GM21717 (cell line): ENCODE measurements at regions not wholly inside any gene's neighbourhood (a gene's known extent, or its start where the extent isn't known, plus 50 kb on each side); places are given as distances from the start of the nearest gene placed in this dataset.

ENCODE experiments used
- ATAC-seq: cut with Tn5 transposase; IDR thresholded peaks from one replicate; pipeline ENCODE4 v1.9.1; 2021; ENCODE audit warnings: mild to moderate bottlenecking, moderate library complexity; ENCODE audit not compliant: unreplicated experiment

DNA sequence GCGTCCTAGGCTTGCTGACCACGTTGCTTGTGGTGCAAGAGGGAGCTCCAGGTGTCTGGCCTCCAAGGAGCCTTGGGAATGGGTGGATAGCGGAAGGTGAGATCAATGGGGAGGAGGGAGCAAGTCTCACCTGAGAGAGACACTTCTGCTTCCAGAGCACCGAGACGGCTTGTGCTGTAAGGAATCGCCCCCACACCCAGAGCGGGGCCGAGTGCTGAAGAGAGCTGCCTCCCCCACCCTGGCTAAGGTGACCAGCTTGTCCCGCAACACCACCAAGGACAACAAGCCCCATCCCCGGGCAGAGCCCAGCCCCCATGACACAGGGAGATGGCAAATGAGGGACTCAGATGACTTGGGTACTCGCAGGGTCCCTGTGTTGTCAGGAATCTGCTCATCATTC, 485.6 kb downstream of the NPHP4 start:
- ATAC-seq: no peak

DNA sequence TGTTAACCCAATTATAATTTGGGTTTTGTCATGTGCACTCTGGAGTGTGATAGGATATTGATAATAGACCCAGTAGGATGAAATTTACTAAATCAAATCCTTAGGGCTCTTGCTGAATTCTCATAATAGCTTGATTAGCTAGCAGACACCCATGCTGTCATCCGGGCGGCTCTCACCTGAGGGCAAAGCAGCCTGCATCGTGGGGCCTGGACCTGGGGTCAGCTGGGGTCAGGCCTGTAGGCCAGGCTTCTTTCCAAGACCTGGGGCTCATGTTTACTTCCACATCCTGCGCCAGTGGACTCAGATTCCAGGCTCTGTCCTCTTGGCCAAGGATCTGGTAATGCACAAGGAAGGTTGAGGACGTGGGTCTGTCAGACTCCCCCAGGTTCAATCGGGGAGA, 486.3 kb downstream of the NPHP4 start:
- ATAC-seq: no peak

DNA sequence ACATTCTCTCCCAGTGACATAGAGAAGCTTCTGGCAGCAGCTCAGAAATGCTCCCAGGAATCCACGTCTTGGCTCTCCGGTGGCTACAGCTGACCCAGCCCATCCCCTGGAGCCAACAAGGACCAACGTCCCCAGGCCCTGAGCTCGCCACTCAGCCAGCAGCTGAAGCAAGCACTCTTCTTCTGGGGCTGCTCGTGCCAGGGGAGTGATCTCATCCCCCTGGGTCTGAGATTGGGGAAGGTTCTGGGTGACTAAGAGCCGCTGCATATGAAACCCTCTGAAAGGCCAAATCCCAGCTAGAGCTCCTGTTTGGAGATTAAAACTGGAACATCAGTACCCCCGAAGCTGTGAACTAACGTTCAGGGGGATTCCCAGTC, 487.9 kb downstream of the NPHP4 start:
- no peak for ATAC-seq

DNA sequence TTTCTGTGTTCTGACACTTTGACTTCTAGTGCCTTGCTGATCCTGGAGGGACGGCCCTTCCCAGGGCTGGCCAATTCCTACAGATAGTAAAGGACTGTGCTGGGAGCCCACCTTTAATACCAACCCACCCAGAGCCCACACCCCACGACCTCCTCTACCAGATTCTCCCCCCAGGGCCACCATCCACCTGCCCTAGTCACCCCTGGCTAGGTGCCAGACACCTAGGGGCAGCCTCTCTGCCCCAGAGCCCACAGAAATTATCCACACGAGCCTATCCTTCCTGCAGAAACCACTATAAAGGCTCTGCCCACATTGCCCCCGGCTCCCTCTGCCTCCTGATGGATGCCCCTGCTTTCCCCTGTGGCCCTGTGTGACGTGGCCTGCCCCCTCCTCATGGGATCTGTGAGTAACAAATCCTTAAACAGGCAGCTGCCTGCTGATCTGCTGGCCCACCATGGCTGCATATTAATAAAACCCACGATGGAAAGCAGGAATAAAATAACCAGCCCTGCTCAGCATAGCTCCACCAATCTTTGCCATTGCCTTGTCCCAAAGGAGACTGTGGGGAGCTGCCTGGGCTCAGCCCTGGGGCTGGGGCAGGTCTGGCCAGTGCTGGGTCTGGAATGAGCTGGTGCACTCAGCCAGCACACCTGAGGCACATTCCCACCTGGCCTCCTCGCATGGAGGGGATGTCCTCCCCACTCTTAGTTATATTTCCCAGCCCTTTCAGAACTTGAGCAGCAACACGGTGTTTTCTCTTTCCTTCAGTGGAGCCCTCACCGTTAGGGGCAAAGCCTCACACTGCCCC, 488.5 kb downstream of the NPHP4 start:
- ATAC-seq: no peak

DNA sequence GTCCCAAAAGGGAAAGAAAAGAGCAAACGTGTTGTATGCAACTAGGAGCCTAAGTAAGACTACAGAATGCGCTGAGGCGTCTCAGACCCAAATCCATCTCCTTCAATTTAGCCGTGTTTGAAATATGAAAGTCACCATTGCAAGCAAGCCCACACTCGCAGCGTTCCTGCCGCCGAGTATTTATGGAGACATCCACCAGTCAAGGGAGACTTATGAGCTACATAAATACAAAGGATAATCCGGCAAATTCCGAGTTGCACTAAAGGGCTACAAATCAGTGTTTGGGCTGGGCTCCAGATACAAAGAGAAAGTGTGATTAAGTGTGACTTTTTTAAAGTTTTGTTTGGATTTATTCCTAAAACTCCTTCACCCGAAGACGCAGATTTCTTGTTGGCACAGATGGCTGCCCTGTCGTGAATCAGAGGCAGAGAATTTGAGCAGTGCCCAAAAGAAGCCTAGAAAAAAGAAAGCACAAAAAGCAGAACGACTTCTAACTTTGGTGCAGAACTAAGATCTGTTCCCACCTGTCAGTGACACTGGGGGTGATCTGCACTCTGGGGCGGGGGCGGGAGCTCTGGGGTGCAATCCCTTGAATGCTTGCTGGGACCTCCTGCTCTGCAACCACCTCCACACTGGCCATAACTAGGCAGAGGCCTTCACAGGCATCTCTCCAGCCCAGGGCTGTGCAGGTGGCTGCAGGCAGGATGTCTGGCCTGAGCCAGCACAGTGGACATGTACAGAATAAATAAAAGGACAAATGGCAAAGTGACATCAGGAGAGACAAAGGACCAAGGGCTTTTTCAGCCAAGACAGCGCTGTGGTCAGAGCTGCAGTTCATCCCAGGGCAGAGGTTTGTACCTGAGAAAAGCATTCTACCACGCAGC, 489.7 kb downstream of the NPHP4 start:
- no peak for ATAC-seq

DNA sequence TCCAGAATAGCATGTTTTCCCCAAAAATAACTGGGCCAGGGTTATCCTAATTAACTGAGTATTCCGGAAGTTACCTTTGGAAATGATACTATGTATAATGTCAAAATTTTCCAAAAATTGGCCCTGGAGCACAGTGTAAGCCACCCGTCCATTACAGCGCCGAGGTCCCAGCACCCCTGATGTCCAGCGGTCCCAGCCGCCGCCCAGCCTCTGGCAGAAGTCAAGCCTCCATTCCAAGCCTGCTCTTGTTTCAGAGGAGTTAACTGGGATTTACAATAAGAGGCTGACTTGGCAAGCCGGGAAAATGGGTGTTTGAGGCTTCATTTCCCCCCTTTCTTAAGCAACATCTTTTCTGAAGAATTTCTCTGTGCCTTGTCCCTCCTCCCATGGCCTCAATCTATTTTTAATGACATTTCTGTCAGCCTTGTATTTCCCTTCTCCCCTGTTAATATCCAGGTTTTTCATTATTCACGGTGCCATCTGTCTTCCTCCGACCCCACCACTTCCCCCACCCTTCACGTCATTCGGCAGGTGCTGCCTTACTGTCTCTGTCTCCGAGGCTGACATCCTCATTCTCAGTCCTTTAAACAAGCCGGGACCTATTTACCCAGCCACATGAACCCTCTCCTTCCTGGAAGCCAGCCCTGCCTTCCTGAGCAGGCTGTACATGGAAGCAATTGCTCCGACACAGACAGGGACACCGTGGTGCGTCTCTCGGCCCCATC, 490.9 kb downstream of the NPHP4 start:
- no peak for ATAC-seq

DNA sequence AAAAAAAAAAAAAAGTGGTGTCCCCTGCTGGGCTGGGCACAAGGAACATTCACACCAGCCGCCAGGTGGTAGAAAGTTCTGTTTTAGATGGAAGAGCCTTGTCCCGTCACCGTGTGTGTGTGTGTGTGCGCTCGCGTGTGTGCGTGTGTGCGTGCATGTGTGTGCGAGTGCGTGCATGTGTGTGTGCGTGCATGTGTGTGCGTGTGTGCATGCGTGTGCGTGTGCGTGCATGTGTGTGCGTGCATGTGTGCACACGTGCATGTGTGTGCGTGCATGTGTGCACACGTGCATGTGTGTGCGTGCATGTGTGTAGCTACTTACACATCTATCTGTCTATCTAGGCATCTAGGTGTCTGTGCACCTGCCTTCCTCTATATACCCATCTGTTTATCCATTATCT, 491.7 kb downstream of the NPHP4 start:
- ATAC-seq: no peak

DNA sequence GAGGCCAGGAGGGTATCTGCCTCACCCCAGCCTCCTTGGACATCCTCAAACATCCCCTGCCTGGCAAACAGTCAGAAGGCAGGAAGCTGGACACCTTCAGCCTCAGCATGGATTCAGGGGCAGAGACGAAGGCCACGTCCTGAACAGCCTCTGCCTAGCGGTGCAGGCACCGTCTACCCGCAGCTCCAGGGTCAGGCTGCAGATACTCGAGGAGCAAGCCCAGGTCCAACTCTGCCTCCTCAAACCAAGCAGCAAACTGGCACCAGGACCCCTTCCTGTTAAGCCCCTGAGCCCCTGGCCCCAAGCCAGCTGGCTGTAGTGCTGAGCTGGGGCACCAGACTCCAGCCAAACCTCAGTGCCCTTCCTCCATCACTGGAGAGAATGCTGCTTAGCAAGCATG, 494.7 kb downstream of the NPHP4 start:
- ATAC-seq: no peak

DNA sequence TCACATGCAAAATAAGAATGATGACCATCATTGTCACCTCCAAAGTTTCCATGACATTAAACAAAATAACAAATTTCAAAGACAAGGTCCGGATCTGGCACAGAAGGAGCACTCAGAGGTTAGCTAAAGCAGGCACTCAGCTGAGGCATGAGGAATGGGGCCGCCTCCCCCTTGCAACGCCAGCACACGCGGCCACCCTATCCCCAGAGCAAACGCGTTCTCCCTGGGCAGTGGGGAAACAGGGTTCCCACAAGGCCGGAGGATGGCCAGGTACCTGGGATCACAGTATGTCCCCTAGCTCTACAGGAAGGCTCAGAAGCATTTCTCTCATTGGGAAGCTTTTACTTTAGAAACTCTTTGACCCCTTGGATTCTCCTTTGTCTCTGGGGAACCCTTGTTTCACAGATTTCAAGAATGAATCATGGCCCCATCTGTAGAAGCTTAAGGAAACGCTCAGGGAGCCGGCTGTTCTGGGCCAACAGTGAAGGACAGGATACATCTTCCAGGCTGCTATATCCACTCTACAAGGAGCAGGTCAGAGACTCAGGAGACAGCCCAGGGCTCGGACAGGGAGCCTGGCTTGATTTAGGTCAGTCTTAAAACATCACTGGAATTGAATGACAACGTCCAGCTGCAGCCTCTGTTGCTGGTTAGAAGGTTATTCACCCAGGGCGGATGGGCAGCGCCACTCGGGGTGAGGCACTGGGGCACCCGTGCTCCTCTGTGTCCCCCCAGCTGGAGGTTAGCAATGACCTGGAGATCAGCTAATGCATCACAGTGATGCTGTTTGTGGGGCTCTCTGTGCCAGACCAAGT, 496.4 kb downstream of the NPHP4 start:
- no peak for ATAC-seq

DNA sequence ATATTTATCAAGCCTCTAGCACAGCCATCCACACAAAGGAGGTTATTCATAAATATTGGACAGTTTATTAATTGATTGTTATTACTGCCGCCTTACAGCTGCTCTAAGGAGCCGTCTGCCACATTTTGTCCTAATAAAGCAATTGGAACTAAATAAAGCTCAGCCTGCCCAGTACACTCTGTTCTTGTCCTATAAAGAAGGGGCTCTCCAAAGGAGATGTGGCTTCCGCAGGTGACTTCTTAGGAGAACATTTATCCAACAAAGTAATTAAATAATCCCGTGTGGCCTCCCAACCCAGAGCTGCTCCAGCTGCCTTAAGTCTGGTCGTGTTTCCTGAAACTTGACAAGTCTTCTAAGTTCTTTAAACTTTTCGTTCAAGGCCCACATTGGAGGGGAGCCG, 497.7 kb downstream of the NPHP4 start:
- no peak for ATAC-seq

DNA sequence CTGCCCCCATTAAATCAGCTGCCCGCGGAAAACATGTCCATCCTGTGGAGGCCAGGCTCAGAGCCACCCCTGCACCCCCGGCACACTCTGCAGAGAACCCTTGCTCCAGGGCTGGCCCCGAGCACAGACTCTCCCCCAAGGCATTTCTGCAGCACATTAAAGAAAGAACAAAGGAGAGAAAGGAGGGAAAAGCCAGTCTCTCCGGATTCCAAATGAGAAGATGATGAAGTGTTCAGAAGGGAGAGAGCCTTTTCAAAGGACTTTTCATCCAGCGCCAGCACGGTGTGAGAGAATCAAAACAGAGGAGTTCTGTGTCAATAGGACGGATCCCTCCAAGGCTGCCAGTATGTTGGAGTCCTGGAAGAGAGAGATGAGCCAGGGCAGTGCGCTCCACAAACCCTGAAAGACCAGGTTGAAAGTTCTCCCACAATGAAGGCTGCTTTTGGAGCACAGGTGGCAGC, 498.3 kb downstream of the NPHP4 start:
- ATAC-seq: no peak

DNA sequence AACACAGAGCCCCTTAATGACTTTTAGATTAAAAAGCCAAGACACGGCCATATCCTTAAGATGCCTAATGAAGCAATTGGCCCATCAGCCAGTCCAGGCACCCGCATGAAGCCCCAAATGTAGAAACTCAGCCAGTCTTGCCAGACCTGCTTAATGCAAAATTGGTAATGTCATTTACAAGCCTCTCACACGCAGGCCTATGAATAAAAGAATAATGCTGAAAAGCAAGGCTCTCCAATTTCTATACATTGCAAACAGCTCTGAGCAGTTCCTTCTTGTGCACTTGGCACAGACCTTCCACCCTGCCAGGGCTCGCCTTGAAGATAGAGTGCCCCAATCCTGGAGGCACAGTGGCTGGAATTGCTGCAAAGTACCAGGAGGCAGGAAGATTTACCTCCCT, 498.9 kb downstream of the NPHP4 start:
- ATAC-seq: no peak

DNA sequence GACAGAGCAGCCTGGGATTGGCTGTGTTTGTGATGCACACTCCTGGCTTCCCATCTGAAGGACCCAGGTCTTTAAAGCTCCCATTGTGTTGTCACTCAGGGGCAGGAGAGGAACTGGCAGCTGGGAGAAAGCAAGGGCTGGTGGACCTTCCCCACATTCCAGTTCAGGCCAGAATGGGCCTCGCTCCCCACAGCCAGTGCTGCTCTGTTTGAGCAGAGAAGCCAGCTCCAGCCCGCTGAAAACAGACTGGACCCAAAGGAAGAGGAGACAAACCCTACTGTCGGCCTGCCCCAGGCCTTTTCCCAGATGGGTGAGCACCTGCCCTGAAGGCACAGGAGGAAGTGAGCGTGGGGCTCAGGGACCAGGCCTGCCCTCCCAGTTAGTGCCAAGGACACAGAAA, 499.4 kb downstream of the NPHP4 start:
- ATAC-seq: no peak

DNA sequence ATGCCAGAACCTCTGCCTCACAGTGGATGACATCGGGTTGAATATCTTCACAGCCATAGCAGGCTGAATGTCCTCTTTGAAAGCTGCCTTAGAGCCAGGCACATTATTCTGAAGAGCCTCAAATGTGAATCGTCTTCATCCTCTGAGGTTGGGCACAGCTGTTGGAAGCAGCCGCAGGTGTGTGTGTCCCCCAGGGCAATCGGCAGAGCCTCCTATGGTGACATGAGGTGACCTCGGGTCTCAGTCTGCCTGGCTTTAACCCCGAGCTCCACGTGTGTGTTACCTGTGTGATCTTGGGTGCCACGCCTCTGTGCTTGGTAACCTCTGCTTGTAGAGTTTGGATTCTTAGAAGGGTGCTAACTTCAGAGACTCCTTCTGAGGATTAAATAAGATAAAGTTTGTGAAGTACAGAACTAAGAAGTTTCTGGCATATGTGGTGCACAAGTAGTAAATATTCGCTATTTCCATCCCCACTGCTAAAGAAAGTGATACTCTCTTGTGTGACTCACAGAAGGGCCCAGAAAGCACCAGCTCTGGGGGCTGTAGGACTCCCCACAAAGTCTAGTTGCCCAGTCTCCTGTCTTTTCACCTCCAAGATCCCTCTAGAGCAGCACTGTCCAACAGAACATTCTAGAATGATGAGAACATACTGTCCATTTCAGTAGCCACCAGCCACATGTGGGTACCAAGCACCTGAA, 500.9 kb downstream of the NPHP4 start:
- ATAC-seq: no peak

DNA sequence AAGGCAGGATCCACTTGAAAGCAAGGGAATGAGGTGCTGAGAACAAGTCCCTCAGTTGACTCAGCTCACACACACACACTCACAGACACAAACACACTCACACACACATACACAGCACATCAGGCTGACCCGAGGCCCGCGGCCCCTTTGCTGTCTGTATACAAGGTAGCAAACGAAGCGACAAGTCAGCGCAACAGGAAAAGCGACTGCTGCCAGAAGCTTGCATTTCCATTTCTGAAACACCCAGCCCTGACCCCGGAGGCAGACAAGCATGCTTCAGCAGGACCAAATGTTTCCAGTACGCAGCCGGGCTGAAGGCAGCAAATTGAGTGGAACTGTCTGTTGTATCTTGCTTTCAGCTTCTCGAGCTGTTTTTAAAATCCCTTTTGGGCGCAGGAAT, 501.6 kb downstream of the NPHP4 start:
- no peak for ATAC-seq

DNA sequence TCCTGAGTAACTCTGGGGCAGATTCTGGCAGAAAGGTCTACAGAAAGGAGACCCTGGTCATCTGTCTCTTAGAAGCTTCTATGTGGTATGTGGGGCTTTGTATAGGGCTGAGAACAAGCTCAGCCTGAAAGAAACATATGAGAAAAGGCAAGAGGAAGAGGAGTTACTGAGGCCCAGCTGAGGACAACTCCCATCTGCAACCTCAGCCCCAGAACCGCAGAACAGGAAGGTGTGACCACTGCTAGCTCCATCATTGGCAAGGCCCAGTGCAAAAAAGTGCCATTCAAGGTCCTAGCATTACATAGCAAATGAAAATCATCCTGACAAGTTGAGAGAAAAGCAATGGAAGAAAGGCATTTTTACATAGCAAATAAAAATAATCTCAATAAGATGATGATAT, 503.8 kb downstream of the NPHP4 start:
- no peak for ATAC-seq

DNA sequence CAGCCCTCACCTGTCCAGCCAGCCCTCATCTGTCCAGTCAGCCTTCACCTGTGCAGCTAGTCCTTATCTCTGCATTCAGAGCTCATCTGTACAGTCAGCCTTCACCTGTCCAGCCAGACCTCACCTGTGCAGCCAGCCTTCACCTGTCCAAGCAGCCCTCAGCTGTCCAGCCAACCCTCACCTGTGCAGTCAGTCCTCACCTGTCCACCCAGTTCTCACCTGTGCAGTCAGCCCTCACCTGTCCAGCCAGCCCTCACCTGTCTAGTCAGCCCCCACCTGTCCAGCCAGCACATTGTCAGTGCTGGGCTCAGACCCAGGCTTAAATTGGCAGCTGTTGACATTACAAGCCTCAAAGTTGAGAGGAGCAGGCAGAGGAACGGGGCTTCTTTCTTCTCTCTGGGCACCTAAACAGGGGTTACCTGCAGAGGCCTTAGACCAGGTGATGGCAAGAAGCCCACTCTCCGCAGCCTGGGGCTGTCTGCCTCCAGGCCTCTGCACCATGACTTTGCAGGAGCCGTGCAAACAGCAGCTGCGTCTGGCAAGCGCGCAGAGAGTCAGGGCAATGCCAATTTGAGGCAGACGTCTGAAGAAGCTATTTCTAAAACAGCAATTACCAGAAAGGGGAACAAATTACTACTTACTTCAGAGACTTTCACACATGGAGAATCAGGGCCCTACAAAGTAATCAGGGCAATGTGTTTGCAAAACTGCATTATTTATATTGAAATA, 506.1 kb downstream of the NPHP4 start:
- no peak for ATAC-seq

DNA sequence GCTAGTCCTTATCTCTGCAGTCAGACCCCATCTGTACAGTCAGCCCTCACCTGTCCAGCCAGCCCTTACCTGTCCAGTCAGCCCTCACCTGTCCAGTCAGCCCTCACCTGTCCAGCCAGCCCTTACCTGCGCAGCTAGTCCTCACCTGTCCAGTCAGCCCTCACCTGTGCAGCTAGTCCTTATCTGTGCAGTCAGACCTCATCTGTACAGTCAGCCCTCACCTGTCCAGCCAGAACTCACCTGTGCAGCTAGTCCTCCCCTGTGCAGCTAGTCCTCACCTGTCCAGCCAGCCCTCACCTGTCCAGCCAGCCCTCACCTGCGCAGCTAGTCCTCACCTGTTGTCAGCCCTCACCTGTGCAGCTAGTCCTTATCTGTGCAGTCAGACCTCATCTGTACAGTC, 506.8 kb downstream of the NPHP4 start:
- ATAC-seq: no peak

DNA sequence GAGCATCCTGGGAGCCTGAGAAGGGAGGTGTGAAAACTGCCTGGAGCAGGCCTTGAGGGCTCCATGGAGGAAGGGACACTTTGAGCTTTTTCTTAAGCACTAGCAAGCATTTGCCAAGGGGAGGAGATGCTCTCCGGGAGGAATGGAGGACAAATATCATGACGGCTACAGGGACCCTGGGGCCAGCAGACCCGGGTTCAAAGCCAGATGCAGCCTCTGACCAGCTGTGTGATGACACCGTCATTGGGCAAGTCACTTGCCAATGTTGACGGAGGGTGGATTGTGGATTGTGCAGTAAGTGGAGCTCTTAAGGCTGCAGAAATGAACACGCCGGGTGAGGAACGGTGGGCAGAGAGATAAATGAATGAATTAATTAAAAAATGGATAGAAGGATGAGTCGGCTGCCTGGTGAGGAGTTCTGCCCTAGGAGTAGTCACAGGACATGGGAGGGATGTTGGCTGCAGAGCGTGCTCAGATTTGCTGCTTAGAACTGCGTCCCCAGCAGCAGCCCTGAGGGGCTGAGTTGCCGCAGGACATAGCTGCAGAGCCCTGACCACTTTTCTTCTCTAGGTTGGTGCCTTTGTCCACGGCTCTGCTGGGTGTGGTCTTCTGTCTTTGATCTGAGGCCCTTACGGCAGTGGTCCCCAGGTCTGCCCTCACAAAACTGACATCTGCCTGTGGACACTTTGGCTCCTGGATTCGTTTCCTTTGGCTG, 507.6 kb downstream of the NPHP4 start:
- ATAC-seq: no peak
